A204.1 (cell line): ENCODE measurements at regions not wholly inside any gene's neighbourhood (a gene's known extent, or its start where the extent isn't known, plus 50 kb on each side); places are given as distances from the start of the nearest gene placed in this dataset.

Experiments used
- FAIRE-seq: peaks from 2 replicates; lab custom pipeline; 2012; peaks lifted over from hg19 to GRCh38; lab: Jason Lieb, UNC

- no peak for FAIRE-seq
These were observed 60.5 kb upstream of the LRIG3 start for GRCh38 chr12:58980768-58981167.

DNA sequence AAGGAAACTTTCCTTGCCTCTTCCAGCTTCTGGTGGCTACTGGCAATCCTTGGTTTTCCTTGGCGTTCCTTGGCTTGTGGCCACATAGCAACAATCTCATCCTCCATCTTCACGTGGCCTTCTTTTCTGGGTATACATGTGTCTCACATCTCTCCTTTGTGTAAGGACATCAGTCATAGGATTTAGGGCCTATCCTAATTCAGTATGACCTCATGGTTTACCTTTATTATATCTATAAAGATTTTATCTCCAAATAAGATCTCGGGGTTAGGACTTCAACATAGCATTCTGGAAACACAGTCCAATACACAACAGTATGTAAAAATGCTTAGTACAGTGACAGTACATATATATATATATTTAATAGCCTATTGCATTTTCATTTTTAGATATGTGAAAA, 58.4 kb upstream of the LRIG3 start:
- no peak for FAIRE-seq

GRCh38 chr12:58977476-58977875, 57.2 kb upstream of the LRIG3 start:
- no peak for FAIRE-seq

DNA sequence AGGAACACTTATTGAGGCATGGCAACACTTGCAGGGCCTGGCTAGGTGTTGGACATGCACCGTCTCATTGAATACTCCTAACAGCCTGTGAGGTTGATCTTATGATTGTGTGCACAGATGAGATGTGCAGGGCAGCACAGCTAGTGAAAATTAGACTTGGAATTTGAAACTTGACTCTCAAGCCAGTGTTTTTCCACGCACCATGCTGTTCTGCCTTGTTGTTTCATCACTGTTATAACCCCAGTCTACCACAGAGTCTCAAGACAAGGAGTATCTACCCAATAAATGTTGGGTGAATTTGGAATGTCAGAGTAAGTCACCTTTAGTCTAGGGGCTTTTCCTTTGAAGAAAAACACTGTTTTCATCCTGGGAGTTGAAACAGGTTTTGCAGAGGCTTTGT, 55.8 kb upstream of the LRIG3 start:
- no peak for FAIRE-seq
